ENCODE measurements at regions not wholly inside any gene's neighbourhood (a gene's known extent, or its start where the extent isn't known, plus 50 kb on each side); places are given as distances from the start of the nearest gene placed in this dataset.

DNA sequence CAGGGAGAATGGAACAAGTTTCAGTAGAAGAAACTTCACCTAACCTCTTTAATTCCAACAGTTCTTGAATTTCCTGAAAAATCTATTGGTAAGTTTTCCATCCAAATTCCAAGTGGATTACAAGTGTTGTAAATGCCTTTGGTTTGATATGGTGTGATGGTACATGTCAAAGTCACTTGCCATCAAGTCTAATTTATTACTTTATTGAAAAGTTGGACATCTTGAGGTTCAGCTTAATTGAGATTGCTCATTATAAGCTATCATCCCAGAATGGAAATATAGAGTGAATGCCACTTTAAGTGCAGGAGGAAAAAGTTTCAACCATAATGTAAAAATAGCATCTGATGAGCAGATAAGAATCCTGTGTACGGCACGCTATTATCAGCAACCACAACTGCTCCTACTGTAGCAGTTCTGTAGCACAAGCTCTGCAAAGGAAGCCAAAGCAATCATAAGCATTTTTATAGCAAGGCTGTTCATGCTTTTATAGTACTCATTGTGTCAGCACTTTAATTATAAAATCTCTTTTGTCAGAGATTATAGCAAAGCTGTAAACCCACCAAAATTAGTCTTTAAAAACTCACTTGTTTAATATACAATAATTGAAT, 991.8 kb upstream of the PHF14 start:
- DNase-seq (ENCODE audit: low read depth) = no peak

DNA sequence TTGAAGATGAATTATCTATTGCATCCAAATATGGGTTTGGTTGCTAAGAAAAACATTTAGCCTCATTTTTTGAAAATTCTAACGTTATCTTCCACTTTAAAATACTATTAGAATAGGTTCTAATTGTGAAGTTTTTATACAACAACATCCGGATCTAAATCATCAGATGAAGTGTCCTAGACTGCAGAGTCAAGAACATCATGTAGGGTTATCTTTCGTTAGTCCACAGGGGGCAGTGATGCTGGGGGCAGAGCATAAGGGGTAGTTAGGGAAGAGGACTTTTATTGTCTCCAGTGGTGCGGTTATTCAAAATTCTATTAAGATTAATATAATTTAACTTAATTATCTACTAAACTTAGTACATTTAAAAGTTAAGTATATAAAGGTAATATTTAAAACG, 990.6 kb upstream of the PHF14 start:
- no peak for DNase-seq (ENCODE audit: low read depth)

DNA sequence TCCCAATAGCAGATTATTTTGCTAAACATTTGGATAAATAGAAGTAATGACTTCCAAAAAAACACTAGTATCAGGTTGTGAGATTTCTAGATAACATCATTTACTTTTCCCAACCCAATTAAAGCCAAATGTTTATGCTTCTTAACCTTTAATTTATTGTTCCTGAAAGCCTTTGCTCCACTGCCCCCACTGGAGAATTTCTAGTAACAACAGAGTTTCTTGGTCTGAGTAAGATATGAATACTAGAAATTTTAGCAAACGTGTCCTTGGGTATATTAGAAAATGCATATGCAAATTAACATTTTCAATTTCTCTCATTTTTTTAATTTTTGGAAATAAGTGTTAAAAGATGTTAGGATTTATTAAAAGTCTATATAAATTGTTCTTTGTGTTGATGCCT, 958.0 kb upstream of the PHF14 start:
- DNase-seq (ENCODE audit: low read depth) = no peak

DNA sequence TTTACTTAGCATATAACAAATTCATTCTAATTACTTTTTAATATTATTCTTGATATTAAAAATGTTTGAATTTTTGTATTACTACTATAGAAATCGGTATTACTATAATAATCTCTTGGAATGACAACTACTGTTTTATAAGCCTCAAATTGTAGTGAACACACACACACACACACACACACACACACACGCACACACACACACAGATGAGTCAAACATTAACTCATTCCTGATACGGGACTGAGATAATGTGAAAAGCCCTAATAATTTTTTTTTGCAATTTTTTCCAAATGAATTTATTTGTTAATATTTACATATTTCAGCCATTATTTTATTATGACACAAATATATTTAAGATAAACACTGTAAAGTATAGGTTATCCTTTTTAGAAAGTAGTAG, 951.2 kb upstream of the PHF14 start:
- no peak for DNase-seq (ENCODE audit: low read depth)

DNA sequence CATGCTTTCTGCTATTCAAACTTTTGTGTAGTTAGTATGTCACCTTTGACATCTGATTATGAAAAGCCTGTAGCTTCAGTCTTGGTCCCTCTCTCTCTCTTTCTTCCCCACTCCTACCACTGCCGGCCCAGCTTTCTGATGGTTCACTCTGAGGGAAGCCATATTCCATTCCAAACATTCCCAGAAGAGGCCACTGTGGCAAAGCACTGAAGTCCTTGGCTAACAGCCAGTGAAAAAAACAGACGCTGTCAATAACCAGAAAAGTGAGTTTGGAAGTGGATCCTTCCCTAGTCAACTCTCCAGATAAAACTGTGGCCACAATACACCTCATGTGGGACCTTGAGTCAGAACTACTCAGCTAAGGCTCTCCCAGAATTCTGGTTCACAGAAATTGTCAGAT, 950.7 kb upstream of the PHF14 start:
- DNase-seq (ENCODE audit: low read depth) = no peak

DNA sequence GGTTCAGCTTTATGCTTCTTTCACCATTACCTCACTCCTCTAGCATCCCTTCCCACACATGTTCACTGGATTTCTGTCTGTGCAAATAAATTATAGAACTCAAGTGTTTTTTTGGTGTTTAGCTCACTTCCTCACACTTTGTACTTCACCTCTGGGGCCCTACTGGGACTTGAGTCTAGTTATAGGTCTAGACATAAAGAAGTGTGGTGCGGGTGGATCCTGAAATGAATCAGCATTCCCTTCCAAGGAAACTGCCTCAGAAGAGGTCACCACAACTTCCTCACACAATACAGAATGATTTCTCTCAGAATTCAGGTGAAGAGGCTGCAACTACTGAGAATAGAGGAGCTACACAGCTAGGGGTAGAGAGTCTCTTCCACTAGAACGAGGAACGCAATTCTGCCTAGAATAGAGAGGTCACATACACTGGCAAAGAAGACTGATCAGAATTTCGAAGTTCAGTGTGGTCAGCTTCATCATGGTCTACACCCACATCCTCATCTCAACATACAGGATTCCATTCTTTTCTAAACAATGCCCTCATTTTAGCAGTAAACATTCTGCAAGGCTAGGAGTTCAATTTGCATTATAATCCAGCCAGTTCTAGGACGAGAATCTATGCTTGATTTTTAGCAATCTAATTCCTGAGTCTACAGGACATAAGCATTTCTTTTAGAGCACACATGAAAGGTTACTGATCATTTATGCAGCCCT, 938.7 kb upstream of the PHF14 start:
- no peak for DNase-seq (ENCODE audit: low read depth)

DNA sequence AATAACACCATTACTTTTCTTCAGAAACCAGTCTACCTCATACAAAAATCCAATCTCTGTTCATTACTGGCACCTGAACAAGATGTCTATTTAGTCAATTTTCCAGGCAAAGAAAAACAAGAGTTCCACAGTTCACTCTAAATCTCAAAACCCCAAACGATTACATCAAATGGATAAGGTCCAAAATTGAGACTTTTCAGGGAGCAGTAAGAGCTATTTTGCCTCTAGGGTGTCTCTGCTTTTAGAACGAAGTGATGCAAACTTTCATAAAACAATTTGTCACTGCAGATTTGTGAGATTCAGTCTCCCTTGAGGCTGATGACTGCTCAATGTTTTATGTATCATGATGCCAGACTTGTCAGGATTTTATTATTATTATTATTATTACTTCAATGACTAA, 937.0 kb upstream of the PHF14 start:
- DNase-seq (ENCODE audit: low read depth) = no peak

DNA sequence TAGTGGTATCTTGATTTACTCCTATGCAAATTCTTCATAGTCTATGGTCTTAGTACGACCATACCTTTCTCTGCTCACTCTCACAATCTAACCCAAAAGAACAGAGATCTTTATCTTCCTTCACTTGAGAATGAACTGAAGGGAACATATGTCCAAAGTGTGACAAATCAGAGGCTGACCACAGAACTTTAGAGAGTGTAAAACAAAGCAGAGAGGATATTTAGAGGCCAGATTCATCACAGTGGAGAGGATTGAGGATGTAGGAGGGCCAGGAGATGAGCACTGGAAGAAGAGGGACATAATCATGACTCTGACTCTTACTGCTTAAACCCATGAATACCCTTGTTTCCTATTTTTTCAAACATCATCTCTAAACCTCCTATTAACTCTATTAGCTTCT, 935.3 kb upstream of the PHF14 start:
- DNase-seq (ENCODE audit: low read depth) = no peak

DNA sequence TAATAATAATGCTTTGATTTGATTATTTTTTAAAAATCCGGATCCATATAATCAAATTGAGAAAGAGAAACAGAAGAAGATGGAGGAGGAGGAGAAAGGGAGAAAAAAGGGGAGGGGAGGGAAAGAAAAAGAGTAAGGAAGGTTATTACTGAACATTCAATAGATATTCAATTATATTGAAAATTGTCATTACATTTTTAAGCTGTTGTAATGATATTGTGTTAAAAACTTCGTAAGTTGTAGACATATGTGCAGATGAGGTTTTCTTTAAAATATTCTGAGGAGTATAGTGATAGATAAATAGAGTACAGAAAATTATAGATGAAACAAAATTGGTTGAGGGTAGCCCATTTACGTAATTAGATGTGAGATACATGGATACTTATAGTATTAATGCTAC, 933.0 kb upstream of the PHF14 start:
- DNase-seq (ENCODE audit: low read depth) = no peak

DNA sequence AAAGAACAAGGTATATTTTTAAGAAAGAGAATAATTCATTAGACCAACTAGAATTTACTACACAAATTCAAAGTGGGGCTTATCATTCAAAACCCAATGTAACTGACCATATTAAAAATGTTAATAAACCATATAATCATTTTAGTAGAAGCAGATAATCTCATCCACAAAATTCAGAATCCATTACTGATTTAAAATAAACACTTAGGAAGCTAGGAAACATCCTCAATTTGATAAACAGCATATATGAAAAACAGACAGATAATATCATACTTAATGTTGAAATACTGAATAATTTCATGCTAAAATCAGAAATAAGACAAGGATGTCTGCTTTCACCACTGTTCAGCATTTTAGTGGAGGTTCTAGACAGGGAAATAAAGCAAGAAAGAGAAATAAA, 902.8 kb upstream of the PHF14 start:
- no peak for DNase-seq (ENCODE audit: low read depth)

DNA sequence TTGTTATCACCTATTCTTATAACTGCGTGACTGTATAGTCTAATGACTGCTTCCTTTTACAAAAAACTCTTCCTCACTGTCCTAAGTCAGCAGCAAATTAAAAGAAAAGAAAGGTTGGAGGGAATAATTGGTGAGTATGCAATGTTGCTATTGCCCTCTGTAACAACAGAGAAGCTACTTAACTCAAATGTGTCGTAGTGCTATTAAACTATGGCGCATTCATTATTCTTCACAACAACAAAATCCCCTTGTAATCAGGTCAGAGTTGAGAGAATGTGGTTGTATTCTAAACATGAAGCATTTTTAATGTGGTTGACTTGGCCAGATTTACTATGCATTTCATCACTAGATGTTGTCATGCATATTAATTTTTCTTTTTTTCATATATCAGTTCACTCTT, 897.8 kb upstream of the PHF14 start:
- DNase-seq (ENCODE audit: low read depth) = no peak

DNA sequence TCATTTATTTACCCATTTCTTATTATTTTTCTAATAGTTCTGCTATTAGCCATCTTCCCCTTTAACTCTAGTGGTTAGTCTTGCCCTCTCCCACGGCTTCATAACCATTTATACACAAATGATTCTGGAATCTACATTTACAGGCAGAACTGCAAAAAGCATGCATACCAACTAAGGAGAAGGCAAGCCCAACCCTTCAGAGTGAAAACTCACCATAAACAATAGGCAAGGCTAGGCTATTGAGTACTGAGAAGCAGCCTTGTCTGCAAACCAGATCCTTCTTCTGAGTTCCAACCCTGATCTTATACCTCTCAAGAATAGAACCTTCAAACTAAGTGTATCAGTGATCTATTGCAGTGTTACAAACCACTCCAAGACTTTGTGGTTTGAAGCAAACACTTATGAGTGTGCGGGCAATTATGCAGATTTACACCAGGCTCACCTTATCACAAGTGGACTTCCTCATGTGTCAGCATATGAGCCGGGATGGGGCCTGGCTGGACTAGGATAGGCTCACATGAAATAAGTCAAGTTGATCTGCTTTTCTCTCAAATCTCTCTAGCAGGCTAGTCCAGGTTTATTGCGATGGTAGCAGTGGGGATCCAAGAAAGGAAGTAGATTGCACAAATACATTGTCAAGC, 896.9 kb upstream of the PHF14 start:
- no peak for DNase-seq (ENCODE audit: low read depth)

DNA sequence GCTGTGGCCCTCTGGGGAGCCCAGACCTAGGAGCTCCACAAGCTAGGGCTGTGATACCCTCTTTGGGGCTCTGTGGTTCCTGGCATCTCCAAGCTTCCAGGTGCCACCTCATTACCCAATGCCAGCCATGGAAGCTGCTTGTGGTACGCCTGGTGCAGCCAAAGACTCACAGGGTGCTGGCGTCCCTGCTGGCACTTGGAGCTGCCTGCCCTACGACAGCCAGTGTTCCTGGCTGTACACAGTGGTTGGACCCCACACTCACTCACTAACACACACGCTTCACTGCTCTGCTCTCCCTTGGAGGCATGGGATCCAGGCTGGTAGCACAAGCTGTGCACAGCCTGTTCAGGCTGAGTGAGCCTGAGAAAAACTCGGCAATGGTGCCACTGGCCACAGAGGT, 894.1 kb upstream of the PHF14 start:
- no peak for DNase-seq (ENCODE audit: low read depth)

DNA sequence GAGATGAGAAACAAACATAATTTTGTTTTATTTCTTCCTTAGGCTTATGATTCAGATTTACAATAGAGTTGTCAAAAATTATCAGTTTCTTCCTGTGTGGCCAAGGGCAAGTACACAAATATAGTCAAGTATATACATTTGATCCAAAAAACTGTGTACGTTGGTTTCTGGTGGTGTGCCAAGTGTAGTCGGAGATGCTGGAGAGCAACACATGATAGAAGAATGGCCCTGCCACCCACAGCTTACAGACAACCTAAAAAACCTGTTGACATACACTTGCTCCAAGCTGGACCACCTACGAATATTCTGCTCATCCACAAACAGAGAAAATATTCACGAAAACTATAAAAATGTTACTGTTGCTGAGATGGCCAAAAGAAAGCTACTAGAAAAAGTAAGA, 890.8 kb upstream of the PHF14 start:
- no peak for DNase-seq (ENCODE audit: low read depth)

DNA sequence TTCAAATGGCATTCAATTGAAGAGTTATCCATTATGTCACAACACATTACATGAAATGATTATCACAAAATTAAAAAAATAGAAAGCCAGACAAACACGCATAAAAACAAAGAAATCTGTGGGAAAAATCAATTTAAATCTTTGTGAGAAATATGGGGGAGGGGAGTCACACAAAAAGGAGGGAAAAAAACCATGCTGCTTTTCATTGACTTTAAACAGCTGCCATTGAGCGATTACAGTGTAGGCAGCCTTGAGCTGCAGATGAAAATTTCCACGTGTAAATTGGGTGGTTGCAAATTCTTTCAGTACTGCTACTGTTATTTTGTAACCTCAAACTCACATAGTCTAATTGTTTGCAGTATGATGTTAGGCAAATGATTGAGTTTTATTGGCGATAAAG, 889.9 kb upstream of the PHF14 start:
- DNase-seq (ENCODE audit: low read depth) = no peak

DNA sequence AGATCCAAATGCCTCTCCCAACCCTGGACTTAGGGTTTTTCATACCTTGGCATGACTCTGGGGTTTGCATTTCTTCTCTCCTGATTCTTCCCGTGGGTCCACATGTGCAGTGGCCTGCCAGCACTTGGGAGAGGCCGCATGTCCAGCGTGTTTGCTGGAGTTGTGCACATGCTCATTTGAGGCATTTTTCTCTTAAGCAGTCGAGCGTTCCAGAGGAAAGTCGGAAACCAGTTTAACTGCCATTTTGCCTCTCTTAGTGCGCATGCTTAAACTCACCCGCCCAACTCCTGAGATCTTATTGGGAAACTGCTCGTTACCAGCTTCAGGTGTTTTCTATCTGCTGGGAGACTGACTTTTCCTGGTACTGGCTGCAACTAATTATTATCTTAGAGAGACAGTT, 888.4 kb upstream of the PHF14 start:
- DNase-seq (ENCODE audit: low read depth) = no peak

DNA sequence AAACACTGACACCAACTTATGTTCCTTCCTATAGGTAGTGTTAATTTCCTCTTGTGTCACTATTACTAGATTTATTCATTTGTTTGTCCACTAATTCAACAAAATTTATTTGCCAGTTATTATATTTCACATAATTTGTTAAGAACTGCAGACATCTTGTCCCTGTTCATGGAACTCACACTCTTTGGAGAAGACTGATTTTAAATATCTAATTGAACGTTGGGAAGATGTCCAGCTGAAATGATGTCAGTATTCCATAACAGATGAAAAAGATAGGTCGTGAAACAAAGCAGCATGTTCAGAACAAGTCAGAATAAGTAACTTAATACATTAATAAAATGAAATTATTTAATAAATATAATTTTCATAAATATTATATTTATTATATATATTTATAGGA, 873.1 kb upstream of the PHF14 start:
- DNase-seq (ENCODE audit: low read depth) = no peak

DNA sequence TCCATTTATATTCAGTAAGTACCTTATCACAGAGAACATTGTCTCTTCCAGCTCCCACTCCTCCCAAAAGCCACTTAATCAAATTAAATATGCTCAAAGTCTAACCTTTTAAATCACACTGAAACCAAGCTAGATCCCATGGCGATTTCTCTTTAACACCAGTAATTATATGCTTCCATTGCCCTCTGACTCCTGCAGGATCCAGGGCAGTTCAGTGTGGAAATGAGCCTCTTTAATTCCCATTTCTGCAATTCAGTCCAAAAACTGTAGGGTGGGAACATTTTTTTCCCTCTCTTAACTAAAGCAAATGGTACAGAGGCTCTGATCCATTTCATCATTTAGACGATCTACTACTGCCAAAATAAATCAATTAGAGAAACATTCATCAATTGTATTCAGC, 872.3 kb upstream of the PHF14 start:
- no peak for DNase-seq (ENCODE audit: low read depth)

DNA sequence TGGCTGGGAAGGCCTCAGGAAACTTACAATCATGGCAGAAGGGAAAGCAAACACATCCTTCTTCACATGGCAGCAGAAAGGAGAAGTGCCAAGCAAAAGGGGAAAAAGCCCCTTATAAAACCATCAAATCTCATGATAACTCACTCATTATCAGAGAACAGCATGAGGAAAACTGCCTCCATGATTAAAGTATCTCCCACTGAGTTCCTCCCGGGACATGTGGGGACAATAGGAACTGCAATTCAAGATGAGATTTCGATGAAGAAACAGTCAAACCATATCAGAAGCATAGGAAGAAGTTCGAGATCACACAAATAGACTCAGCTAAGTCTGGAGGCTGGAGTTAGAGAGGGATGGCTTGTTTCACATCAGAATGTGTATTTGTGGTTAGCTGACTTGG, 869.4 kb upstream of the PHF14 start:
- DNase-seq (ENCODE audit: low read depth) = no peak

DNA sequence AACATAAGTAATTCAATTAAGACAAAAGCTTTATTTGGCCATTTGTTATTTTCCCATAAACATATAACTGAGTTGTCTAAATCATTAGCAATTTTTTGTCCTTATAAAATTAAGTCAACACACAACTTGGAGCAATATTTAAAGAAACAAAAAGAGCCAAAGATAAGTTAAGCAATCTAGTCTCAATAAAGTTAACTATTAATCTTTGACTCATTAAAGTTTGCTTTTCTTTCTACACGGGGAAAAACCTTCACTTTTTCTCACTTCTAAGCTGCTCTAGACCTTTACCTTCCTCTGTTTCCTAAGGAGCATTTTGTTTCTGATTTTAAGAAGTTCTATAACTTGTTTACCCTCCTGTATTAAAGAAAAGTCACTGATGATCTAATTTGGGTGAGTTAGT, 867.1 kb upstream of the PHF14 start:
- no peak for DNase-seq (ENCODE audit: low read depth)

DNA sequence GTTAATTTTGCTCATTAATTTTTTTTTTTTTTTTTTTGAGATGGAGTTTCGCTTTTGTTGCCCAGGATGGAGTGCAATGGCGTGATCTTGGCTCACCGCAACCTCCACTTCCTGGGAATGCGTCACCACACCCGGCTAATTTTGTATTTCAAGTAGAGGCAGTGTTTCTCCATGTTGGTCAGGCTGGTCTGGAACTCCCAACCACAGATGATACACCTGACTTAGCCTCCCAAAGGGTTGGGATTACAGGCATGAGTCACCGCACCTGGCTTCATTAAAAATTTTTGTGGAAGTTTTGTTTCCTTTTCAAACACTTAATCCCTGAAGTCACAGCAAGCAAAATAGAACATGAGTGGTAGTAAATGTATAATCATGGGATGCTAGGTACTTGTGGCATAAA, 857.2 kb upstream of the PHF14 start:
- no peak for DNase-seq (ENCODE audit: low read depth)

DNA sequence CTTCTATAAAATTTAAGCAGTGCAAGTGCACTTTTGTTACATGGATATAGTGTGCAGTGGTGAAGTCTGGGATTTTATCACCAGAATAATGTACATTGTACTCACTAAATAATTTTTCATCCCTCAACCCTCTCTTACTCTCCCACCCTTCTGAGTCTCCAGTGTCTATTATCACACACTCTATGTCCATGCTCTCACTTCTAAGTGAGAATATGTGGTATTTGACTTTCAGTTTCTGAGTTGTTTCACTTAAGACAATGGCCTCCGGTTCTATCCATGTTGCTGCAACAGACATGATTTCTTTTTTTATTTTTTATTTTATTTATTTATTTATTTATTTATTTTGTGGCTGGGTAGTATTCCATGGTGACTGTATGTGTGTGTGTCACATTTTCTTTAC, 855.9 kb upstream of the PHF14 start:
- no peak for DNase-seq (ENCODE audit: low read depth)

DNA sequence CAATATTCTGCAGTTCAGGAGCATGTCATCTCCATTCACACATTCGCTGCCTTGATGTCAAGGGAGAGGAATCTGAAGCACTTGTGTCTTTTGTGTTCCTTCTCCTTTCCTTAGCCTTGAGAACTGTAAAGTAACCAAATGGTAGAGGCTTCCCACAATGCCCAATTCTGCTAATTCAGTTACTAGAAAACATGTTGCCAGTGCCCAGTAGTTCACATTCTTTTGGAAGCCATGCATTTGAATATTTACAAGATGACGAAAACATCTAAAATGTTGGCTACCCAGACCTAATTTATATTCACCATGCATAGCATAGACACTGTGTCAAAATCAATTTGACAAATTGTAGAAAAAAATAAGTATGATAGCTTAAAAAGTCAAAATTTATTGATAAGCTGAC, 852.7 kb upstream of the PHF14 start:
- no peak for DNase-seq (ENCODE audit: low read depth)

DNA sequence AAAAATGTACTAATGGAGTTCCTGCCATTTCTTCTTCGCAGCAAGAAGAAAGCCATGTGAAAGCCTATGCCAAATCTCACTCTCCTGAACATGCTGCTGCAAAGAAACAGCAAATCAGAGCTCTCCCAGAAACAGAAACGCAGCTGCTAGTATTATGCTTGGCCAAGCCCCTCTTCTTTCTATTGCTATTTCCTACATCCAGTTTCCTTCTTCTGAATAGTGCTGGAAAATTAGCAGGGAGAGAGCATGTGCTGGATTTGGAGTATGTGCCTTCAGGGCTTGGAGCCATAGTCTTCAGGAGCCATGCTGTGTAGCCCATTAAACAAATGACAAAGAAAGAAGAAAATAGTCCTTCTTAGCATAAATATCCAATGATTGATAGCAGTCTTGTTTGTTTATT, 852.0 kb upstream of the PHF14 start:
- DNase-seq (ENCODE audit: low read depth) = no peak
